Parathyroid adenoma (tissue), 2 donors: ENCODE measurements at regions not wholly inside any gene's neighbourhood (a gene's known extent, or its start where the extent isn't known, plus 50 kb on each side); places are given as distances from the start of the nearest gene placed in this dataset.

ENCODE experiments used
- H2AFZ ChIP-seq: fragments of 300-600 bp; sonication (generic); one replicate; pipeline ENCODE4 v1.7.0; 2017; ENCODE audit warnings: antibody characterized with exemption, mild to moderate bottlenecking
- H3K27ac ChIP-seq: fragments of 300-600 bp; sonication (generic); one replicate; pipeline ENCODE4 v1.7.0; 2017
- H3K27me3 ChIP-seq: fragments of 300-600 bp; sonication (generic); one replicate; pipeline ENCODE4 v1.7.0; 2017; ENCODE audit warnings: low read length; ENCODE audit not compliant: control insufficient read depth, insufficient read depth
- H3K36me3 ChIP-seq: fragments of 300-600 bp; sonication (generic); one replicate; pipeline ENCODE4 v1.7.0; 2017; ENCODE audit warnings: low read length; ENCODE audit not compliant: control insufficient read depth, insufficient read depth
- H3K4me1 ChIP-seq: fragments of 300-600 bp; sonication (generic); one replicate; pipeline ENCODE4 v1.7.0; 2017; ENCODE audit warnings: control low read depth
- H3K4me2 ChIP-seq: fragments of 300-600 bp; sonication (generic); one replicate; pipeline ENCODE4 v1.7.0; 2017; ENCODE audit warnings: low read length
- H3K4me3 ChIP-seq: fragments of 300-600 bp; sonication (generic); one replicate; pipeline ENCODE4 v1.7.0; 2017; ENCODE audit warnings: low read depth, low read length
- H3K79me2 ChIP-seq: fragments of 300-600 bp; sonication (generic); one replicate; pipeline ENCODE4 v1.7.0; 2017; ENCODE audit warnings: control low read depth
- H3K9ac ChIP-seq: fragments of 300-600 bp; sonication (generic); one replicate; pipeline ENCODE4 v1.7.0; 2017; ENCODE audit warnings: mild to moderate bottlenecking
- H3K9me3 ChIP-seq: fragments of 300-600 bp; sonication (generic); one replicate; pipeline ENCODE4 v1.7.0; 2017; ENCODE audit warnings: low read length; ENCODE audit not compliant: control insufficient read depth
- TF ChIP-seq, protein P1 (sequence below): fragments of 300-600 bp; sonication (generic); IDR thresholded peaks from one replicate; pipeline ENCODE4 v1.7.0; 2017; ENCODE audit warnings: antibody characterized with exemption, mild to moderate bottlenecking
- donor health status: primary hyperparathyroidism.

GRCh38 chr5:61617995-61618525, 286.0 kb downstream of the ZSWIM6 start:
- Histone ChIP-seq H3K36me3 (no peaks in the 10 kb centered on the region), H3K9ac (no peak overlapping the region), H3K9me3 (no peaks in the 10 kb centered on the region), H3K4me2 (no peak overlapping the region), H3K4me3 (no peak overlapping the region), H3K4me1 (no peaks in the 10 kb centered on the region), H3K79me2 (no peaks in the 10 kb centered on the region), H3K27me3 (no peaks in the 10 kb centered on the region), H3K27ac (no peak overlapping the region), H2AFZ (no peak overlapping the region)
- TF ChIP-seq, protein P1, sequence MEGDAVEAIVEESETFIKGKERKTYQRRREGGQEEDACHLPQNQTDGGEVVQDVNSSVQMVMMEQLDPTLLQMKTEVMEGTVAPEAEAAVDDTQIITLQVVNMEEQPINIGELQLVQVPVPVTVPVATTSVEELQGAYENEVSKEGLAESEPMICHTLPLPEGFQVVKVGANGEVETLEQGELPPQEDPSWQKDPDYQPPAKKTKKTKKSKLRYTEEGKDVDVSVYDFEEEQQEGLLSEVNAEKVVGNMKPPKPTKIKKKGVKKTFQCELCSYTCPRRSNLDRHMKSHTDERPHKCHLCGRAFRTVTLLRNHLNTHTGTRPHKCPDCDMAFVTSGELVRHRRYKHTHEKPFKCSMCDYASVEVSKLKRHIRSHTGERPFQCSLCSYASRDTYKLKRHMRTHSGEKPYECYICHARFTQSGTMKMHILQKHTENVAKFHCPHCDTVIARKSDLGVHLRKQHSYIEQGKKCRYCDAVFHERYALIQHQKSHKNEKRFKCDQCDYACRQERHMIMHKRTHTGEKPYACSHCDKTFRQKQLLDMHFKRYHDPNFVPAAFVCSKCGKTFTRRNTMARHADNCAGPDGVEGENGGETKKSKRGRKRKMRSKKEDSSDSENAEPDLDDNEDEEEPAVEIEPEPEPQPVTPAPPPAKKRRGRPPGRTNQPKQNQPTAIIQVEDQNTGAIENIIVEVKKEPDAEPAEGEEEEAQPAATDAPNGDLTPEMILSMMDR, result no peak

DNA sequence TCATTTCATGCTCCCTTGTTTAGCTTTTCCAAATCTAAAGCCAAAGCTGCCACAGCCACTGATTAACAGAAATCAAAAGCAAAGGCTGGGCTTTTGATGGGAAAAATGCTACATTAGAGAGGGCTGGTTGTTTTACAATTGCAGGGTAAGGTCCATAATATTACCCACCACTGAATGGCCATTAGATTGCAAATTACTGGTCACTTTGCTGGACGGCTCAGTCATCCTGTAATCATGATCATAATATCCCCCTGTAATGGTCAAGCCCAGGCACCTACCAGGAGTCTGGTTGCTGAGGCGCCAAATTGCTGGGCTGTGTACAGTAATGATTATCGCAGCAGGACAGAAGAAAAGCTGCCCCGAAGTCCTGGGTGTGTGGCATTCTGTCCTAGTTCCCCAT, 286.5 kb downstream of the ZSWIM6 start:
- Histone ChIP-seq H2AFZ (no peak overlapping the region), H3K4me2 (no peak overlapping the region), H3K9me3 (no peaks in the 10 kb centered on the region), H3K9ac (no peak overlapping the region), H3K27ac (no peak overlapping the region), H3K36me3 (no peaks in the 10 kb centered on the region), H3K4me3 (no peak overlapping the region), H3K4me1 (no peaks in the 10 kb centered on the region), H3K79me2 (no peaks in the 10 kb centered on the region), H3K27me3 (no peaks in the 10 kb centered on the region)
- TF ChIP-seq, protein P1, result no peak

DNA sequence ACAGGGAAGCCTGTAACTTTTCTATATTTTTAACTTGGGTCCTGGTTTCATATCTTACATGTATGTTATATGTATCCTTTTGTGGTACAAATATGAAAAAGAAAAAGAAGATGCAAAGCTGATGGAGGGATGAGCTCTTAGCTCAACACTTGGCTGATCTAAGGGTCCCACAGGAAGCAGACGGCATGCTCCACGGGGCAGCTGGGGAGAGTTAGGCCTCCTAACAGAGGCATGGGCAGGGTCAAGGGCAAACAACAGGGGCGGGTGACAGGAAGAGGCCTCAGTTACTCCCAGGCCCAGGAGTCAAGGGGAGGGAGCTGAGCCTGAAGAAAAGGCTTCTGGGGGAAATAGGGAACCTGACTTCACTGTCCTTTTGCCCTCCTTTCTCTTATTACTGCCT, 287.2 kb downstream of the ZSWIM6 start:
- no peak overlapping the region for H2AFZ ChIP-seq
- TF ChIP-seq, protein P1, result no peak
- no peak overlapping the region for H3K9ac ChIP-seq
- H3K4me2 ChIP-seq, result no peak overlapping the region
- H3K27me3 ChIP-seq, result no peaks in the 10 kb centered on the region
- H3K4me1 ChIP-seq, result no peaks in the 10 kb centered on the region
- no peaks in the 10 kb centered on the region for H3K36me3 ChIP-seq
- H3K27ac ChIP-seq, result no peak overlapping the region
- H3K9me3 ChIP-seq, result no peaks in the 10 kb centered on the region
- H3K79me2 ChIP-seq, result no peaks in the 10 kb centered on the region
- no peak overlapping the region for H3K4me3 ChIP-seq

DNA sequence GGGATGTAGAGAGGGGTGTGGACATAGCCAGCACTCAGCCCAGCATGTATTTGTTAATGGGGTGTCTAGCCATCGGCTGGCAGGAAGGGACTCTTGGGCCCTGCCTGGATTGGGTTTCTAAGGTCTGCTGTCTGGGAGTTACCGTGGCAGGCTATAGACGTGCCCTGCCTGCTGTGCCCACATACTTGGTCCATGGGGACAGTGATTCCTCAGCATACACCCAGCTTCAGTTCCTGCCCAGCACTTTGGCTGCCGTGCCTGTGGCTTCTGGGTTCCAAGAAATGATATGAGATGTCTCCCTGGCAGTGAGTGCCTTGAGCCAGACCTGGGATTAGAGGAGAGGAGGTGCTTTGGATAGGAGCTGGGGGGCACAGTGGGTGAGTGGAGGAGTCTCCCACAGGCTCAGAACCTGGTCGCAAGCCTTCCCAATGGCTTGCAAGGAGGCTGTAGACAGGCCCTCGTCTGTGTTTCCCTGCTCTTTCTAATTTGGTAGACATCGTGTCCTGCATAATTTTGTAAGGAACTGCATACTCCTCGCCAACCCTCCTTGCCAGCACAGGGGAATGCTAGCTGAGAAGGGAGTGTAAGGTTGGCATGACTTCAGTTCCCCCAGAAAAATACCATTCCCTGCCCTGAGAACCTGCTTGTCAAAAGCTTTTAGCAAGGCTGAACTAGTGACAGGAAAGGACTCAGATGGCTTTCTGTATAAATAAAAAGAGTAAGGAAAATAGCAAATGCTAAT, 287.9 kb downstream of the ZSWIM6 start:
- Histone ChIP-seq H2AFZ (no peak overlapping the region), H3K4me1 (peaks cover 2% of the 10 kb centered on the region), H3K79me2 (no peaks in the 10 kb centered on the region), H3K9ac (no peak overlapping the region), H3K27ac (no peak overlapping the region), H3K36me3 (no peaks in the 10 kb centered on the region), H3K27me3 (no peaks in the 10 kb centered on the region), H3K4me2 (no peak overlapping the region), H3K9me3 (no peaks in the 10 kb centered on the region), H3K4me3 (no peak overlapping the region)
- TF ChIP-seq, protein P1, result no peak

DNA sequence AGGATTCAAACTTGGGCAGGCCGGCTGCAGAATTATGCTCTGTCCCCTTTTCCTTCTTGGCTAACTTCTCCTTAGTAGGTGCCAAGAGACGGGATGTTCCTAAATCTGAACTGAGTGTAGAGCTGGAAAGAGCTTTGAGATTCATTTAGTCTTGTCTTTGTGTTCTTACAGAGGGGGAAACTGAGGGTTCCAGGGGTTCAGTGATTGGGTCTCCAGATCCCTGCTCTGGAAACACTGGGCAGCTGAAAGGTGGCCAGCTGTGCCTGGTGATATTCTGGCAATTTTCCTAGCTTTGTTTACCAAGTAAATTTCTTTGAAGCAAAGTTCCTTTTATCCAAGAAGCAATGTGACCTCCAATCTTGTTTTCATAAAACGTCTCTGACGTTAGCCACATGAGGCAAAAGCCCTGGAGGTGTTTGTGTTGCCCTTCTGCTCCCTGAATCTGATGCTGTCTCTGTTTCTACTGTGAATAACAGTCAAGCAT, 288.7 kb downstream of the ZSWIM6 start:
- Histone ChIP-seq H3K4me2 (no peak overlapping the region), H3K36me3 (no peaks in the 10 kb centered on the region), H3K79me2 (no peaks in the 10 kb centered on the region), H3K4me3 (no peak overlapping the region), H3K4me1 (peaks cover 5% of the 10 kb centered on the region), H3K27ac (no peak overlapping the region), H3K27me3 (no peaks in the 10 kb centered on the region), H3K9me3 (no peaks in the 10 kb centered on the region), H3K9ac (no peak overlapping the region), H2AFZ (no peak overlapping the region)
- TF ChIP-seq, protein P1, result no peak
